AG04450 (cell line): ENCODE measurements at regions not wholly inside any gene's neighbourhood (a gene's known extent, or its start where the extent isn't known, plus 50 kb on each side); places are given as distances from the start of the nearest gene placed in this dataset.

Source experiments
- CTCF ChIA-PET: fragments of 300-600, 350-600 bp; formaldehyde crosslinking; extraction: SDS; loops from one replicate; lab custom pipeline; 2022; ENCODE audit warnings: antibody characterized with exemption, inconsistent platforms; lab: Charles Lee
- POLR2A ChIA-PET: fragments of 350-600 bp; formaldehyde crosslinking; extraction: SDS; loops from one replicate; lab custom pipeline; 2021; ENCODE audit warnings: antibody characterized with exemption, inconsistent platforms; lab: Yijun Ruan, JAX
- DNase-seq: peaks from one replicate; pipeline ENCODE4 v3.0.0-alpha.2; 2011; ENCODE audit warnings: low read depth, low spot score
- H3K27ac ChIP-seq: one replicate; pipeline ENCODE4 v1.5.1; 2012; ENCODE audit warnings: low read depth, low read length, control low read depth
- H3K27me3 ChIP-seq: one replicate; pipeline ENCODE4 v1.6.0; 2012; ENCODE audit warnings: low read length; ENCODE audit not compliant: control insufficient read depth, insufficient read depth
- H3K4me3 ChIP-seq: 2 replicates; pipeline ENCODE4 v1.5.1; 2011; ENCODE audit warnings: mild to moderate bottlenecking, low read depth, low read length, control low read depth
- H3K9me3 ChIP-seq: 2 replicates; pipeline ENCODE4 v1.5.1; 2012; ENCODE audit warnings: low read length; ENCODE audit not compliant: control insufficient read depth, insufficient read depth
- CTCF ChIP-seq: IDR thresholded peaks from 2 replicates; pipeline ENCODE4 v1.5.1; 2011; ENCODE audit warnings: low read depth, low read length, control low read depth, inconsistent platforms

GRCh38 chr16:62764572-62764971, 728.3 kb upstream of the CDH8 start:
- no peak for TF ChIP-seq CTCF

GRCh38 chr16:62760398-62760797, 724.2 kb upstream of the CDH8 start:
- no peak for TF ChIP-seq CTCF
- no peak overlapping the region for H3K27ac ChIP-seq
- no peak overlapping the region for H3K4me3 ChIP-seq
- CTCF ChIA-PET: no interaction called here
- no peaks in the 10 kb centered on the region for H3K27me3 ChIP-seq
- no peak for DNase-seq
- POLR2A ChIA-PET: no interaction called here
- H3K9me3 ChIP-seq: peaks cover 12% of the 10 kb centered on the region

More at GRCh38 chr16:62764572-62764971, 728.3 kb upstream of the CDH8 start:
- no peak overlapping the region for H3K27ac ChIP-seq
- DNase-seq: no peak
- ChIA-PET CTCF (no interaction called here), POLR2A (no interaction called here)
- H3K4me3 ChIP-seq: no peak overlapping the region
- peaks cover 7% of the 10 kb centered on the region for H3K9me3 ChIP-seq
- no peaks in the 10 kb centered on the region for H3K27me3 ChIP-seq

- no peak overlapping the region for H3K27ac ChIP-seq
- H3K4me3 ChIP-seq: no peak overlapping the region
- no peaks in the 10 kb centered on the region for H3K27me3 ChIP-seq
- no peak for DNase-seq
- TF ChIP-seq CTCF: no peak
- H3K9me3 ChIP-seq: peaks cover 11% of the 10 kb centered on the region
- POLR2A ChIA-PET: no interaction called here
- CTCF ChIA-PET: no interaction called here
Observed at GRCh38 chr16:62755938-62756337, 719.7 kb upstream of the CDH8 start.

GRCh38 chr16:62752854-62753253, 716.6 kb upstream of the CDH8 start:
- POLR2A ChIA-PET: no interaction called here
- no peak for TF ChIP-seq CTCF
- Histone ChIP-seq H3K4me3 (no peak overlapping the region), H3K27ac (no peak overlapping the region), H3K27me3 (no peaks in the 10 kb centered on the region), H3K9me3 (peaks cover 7% of the 10 kb centered on the region)
- CTCF ChIA-PET: no interaction called here
- DNase-seq: no peak

GRCh38 chr16:62751218-62751617, 715.0 kb upstream of the CDH8 start:
- Histone ChIP-seq H3K27ac (no peak overlapping the region), H3K9me3 (peaks cover 7% of the 10 kb centered on the region), H3K27me3 (no peaks in the 10 kb centered on the region), H3K4me3 (no peak overlapping the region)
- ChIA-PET CTCF (no interaction called here), POLR2A (no interaction called here)
- TF ChIP-seq CTCF: no peak
- no peak for DNase-seq
